Right lung (tissue), 2 donors: ENCODE measurements at regions not wholly inside any gene's neighbourhood (a gene's known extent, or its start where the extent isn't known, plus 50 kb on each side); places are given as distances from the start of the nearest gene placed in this dataset.

Experiments used
- DNase-seq, 2 donors: peaks; one replicate each; pipeline ENCODE4 v3.0.0-alpha.2; 2013

DNA sequence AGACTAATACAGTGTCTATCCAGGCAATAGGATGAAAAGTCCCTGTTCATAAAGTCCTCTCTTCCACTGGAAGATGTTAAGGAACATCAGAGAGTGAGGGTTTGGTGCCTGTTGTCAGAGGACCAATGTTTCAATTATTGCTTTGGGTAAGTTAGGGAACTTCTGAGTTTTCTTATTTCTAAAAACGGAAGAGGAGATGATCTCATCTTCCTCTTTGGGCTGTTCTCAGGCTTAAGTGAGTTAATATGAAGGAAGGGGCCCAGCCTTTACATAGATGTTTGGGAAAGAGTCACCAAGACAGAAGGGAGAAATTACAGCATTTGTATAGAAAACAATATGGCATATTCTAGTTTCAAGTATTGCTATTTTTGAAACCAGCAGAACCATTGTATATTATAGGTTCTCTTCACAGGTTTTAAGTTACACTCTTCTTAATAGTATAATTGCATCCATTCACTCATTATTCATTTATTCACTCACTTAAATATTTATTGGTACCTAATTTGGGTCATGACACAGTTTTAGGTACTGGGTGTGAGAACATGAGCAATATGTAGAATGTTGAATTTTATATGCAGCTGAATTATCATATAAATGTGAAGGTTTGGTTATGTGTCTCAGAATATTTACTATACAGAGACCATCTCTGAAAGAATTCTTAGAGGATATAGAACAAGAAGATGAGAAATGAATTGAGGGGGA lies 68.5 kb upstream of the LRIG3 start:
- DNase-seq, result no peak

DNA sequence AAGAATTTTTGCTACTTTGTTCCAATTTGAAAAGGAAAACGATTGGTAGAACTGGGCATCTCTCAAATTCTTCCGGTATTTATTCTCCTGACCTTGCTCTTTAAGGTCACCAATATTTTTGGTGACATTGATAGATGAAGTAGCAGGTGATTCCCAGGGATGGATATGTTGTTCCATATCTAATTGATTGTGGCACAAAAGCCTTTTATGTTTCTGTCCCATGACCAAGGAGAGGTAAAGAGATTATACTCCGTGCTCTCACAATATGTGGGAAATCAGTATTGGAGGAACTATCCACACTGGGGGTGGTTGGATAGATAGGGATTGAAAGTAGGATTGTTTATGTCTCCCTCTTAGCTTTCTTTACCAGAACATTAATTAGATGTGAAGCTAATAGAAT lies 61.7 kb upstream of the LRIG3 start:
- DNase-seq, result no peak

DNA sequence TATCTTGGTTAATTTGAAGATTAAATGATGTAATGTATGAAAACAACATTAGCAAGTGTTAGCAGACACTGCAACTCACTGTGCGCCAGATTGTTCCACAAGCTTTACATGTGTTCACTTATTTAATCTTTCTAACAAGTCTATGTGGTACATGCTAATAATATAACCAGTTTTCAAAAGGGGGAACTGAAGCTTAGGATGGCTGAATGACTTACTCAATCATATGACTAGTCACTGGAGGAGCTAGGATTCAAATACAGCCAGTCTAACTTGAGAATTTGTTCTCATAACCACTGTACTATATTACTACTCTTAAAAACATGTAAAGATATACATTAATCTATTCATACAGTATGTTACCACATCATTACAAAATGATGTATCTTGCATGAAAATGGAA lies 60.5 kb upstream of the LRIG3 start:
- DNase-seq, result no peak

DNA sequence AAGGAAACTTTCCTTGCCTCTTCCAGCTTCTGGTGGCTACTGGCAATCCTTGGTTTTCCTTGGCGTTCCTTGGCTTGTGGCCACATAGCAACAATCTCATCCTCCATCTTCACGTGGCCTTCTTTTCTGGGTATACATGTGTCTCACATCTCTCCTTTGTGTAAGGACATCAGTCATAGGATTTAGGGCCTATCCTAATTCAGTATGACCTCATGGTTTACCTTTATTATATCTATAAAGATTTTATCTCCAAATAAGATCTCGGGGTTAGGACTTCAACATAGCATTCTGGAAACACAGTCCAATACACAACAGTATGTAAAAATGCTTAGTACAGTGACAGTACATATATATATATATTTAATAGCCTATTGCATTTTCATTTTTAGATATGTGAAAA lies 58.4 kb upstream of the LRIG3 start:
- no peak for DNase-seq

DNA sequence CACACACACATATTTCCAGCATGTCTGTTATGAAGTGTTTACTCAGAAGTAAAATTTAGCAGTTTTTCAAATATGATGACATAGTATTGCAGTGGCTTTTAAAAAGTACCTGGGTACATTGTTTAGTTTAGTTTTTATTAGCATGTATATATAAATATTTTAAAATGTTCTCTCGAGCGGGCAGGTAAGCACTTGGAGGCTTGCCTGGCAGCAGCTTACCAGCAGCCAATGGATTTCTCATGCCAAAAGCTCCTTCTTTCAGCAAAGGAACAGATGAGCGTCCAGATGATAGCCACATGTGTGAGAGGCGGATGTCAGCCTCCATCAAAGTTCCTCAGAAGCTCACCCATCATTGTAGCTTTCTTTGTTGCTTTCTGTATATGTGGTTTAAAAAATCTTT lies 57.2 kb upstream of the LRIG3 start:
- no peak for DNase-seq

DNA sequence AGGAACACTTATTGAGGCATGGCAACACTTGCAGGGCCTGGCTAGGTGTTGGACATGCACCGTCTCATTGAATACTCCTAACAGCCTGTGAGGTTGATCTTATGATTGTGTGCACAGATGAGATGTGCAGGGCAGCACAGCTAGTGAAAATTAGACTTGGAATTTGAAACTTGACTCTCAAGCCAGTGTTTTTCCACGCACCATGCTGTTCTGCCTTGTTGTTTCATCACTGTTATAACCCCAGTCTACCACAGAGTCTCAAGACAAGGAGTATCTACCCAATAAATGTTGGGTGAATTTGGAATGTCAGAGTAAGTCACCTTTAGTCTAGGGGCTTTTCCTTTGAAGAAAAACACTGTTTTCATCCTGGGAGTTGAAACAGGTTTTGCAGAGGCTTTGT lies 55.8 kb upstream of the LRIG3 start:
- no peak for DNase-seq
